ENCODE measurements at regions not wholly inside any gene's neighbourhood (a gene's known extent, or its start where the extent isn't known, plus 50 kb on each side); places are given as distances from the start of the nearest gene placed in this dataset.

- TF ChIP-seq CTCF (conservative IDR thresholded peaks at IDR 0.05; ENCODE audit: low read length) (peak; percentile 39; the same call in 1 of the 2 replicates), EZH2phosphoT487 (IDR thresholded peaks at IDR 0.05; ENCODE audit: borderline replicate concordance, low read depth, low read length) (no peak)
Observed at GRCh38 chr10:78599122-78599853, 469.5 kb upstream of the ZMIZ1 start.

Measured in OCI-LY7 (cell line).